Hematopoietic multipotent progenitor cell treated with erythropoietin and hydrocortisone succinate and interleukin-3 and kit ligand, for 6 days (in vitro differentiated cells): ENCODE measurements at regions not wholly inside any gene's neighbourhood (a gene's known extent, or its start where the extent isn't known, plus 50 kb on each side); places are given as distances from the start of the nearest gene placed in this dataset.

Experiments used
- DNase-seq: peaks from one replicate; pipeline ENCODE4 v3.0.0-alpha.2; 2015

DNA sequence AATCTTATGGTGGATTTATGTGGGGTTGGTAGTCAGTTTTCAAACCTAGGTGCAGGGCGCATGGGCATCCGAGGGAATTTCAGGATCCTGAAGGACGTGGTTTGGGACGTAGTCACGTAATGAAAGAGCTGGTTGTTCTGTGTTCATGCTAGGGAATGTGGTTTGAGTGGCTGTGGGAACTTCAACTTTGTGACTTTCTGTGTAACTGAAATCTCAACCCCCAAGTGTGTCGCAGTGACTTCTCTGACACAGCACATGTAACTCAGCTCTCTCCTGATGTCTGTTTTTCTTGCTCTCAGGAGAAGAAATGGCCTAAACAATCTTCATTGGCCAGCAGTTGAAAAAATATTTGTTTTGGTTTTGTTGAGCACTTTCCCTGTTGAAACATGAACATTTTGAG, 199.0 kb downstream of the PTEN start:
- DNase-seq: no peak

DNA sequence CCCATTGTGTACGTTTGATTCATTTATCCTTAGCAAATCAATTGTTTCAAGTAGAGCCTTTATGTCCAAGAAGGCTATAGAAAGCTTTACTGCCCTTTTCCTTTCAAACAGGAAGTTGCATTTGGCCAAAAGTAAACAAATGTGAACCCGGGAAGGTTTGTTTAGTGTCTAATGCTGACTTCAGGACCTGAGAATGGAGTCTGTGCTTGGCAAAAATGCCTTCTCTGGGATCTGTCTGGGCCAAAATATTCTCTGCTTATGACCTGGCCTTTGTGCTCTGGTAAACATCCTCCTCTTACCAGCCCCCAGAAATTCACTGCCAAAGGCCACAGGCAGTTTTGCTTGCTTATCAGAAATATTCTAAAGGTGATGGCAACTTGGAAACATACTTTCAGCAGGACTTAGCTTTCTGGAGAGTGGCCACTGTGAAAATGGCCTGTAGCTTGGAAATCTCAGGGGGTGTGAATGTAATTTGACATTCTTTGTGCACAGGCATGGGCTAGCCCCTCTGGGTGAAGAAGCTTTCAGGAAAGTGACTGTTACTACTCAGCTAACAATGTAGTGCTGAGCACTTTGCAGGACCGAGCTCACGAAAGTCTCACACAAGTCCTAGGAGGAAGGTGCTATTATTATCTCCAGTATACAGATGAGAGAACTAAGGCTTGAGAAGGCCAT, 199.5 kb downstream of the PTEN start:
- no peak for DNase-seq

DNA sequence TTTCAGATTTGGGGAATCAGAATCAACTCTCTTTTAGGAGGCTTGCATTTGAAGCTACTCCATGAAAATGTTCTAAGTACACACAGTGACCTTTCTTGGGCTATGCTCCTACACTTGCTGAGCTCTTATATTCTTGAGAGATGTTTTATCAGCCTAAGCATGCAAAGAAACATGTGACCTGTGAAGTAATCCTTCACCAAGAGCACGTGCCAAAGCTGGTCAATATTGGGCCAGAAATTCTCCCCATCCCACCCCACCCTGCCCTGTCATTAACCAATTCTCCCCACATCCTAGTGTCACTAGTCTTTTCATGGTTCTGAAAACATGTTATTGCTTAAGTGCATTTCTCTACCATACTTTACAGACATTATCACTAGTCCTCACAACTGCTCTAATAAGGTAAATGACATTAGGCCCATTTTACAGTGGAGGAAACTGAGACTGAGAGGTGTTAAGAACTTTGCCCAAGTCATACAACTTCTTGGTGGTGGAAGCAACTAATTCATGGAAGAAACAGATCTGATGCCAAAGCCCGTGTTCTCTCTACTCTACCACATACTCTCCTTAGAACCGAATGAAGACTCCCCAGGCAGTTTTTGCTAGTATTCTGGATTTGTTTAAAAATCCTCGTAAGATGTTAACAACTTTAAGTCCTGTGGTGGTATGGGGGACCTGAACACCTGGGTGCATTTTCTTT, 200.6 kb downstream of the PTEN start:
- DNase-seq: no peak

GRCh38 chr10:88064608-88065382, 201.4 kb downstream of the PTEN start:
- DNase-seq: peak; percentile 70

DNA sequence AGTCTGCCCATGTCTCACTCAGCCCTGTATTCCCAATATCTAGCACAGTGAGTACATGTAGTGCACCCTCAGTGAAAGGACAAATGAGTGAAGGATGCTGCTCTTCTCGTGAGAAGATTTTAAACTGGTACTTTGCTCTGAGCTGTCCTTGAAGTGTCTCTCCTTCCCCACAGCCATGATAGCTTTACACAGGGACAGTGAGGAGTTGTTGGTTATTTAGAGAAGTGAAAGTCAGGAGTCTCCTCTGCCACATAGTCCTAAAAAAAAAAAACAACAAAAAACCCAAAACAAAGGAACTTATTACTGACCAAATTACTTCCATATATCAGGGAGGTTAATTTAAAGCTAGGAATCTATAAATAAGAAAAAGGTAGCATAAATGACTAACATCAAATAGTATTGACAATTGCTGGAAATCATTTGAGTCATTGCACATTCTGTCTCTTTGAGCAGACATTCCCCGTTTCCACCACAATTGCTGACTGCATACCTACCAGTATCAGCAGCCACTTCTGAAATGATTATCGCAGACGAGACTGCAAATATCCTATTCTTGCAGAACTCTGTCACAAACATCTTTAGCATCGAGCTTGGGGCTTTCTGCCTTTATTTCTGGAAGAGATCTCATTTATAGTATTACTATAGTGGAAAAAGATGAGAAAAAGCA, 202.1 kb downstream of the PTEN start:
- DNase-seq: no peak

GRCh38 chr10:88066319-88066718, 202.9 kb downstream of the PTEN start:
- no peak for DNase-seq

- DNase-seq: peak; percentile 53
Observed at GRCh38 chr10:88066876-88067275, 203.5 kb downstream of the PTEN start.

DNA sequence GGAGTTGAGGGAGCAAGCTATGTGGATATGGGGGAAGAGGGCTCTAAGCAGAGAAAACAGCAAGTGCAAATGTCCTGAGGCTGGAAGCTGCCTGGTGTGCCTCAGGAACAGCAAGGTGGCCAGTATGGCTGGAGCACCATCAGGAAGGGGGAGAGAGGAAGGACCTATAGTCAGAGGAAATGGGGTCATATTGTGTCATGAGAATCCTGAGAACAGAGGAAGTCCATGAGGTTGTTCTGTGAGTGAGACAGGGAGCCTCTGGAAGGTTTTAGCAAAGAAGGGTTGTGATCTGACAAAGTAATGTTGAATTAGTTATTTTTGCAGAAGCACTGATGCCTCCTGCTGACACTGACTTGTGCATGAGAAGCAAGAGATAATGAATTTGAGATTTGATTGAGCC, 204.3 kb downstream of the PTEN start:
- DNase-seq: no peak

DNA sequence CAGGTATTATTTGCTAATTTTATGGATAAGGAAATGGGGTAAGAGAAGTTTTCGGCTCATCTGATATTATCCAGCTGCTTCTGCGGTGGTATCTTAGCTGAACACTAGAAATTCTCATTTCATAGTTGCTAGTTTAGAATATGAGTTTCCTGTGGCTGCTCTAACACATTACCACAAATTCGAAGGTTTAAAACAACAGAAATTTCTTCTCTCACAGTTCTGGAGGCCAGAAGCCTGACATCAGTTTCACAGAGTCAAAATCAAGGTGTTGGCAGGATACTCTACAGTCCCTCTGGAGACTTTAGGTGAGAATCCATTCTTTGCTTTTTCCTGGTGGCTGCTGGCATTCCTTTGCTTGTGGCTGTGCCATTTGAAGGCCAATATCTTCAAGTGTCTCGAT, 205.9 kb downstream of the PTEN start:
- no peak for DNase-seq

DNA sequence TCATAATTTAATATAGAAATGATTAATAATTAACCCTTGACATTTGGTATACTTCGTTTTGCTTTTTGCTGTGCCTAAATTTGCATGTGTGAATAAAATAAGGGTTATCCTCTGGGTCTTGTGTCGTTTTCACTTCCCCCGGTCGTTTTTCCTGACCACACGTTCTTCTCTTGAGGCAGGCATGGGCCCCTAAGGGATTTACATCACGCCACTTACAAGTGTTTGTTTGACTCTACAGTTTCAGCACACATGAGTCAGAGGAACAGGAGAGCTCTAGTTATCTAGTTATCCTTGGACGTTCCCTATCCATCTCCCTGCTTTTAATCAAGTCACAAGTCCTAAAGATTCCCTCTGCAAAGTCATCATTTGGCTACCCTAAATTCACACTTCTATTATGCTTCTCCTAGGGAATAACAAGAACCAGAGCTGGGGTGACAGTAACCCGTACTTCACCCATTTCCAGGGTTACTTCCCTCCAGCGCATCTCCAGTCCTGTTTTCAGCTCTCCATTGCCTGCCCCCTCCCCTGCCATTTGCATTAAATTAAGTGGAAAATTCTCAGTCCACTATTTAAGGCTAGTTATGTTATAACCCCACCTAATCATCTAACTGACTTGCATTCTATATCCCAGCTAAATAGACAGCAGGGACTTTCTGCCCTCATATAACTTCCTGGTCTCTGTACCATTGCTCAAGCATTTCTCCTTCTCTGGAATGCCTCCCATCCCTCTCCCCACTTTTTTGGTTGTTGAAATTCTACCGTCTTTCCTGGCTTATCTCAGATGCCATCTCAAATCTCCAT, 206.9 kb downstream of the PTEN start:
- no peak for DNase-seq

- DNase-seq: no peak
Observed at GRCh38 chr10:88071879-88072278, 208.5 kb downstream of the PTEN start.

DNA sequence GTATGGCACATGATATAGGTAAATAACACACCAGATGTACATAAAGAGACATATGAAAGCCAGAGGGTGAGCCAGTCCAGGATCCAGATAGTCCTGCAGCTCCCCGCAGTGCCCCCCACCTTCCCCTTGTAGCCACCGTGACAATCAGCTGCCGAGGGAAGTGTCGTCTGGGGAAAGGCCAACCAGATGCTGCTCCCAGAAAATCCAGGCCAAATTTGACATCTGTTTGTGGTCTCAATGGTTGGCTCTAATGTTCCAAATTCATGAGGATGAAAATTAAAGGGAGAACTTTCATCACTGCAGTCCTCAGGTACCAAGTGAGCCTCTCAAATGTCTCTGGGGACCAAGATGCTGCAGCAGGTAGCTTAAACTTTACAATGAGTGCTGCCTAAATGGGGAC, 210.3 kb downstream of the PTEN start:
- DNase-seq: no peak

DNA sequence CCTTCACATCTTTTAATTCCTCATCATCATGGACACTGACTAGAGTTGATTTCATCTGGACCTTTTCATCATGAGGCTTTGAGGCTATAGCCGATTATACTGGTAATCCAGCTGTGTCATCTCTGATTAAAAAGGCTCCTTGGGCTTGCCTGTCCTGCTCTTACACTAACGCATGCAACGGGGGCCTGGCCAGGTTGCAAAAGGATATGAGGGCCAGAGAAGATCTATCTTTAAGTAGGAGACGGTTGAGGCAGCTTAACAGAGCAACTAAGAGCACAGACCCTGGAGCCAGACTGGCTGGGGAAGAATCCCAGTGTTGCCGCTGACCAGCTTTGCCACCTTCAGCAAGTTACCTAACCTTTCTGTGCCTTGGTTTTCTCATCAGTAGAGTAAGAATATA, 211.5 kb downstream of the PTEN start:
- DNase-seq: no peak

GRCh38 chr10:88076027-88076880, 212.8 kb downstream of the PTEN start:
- no peak for DNase-seq

DNA sequence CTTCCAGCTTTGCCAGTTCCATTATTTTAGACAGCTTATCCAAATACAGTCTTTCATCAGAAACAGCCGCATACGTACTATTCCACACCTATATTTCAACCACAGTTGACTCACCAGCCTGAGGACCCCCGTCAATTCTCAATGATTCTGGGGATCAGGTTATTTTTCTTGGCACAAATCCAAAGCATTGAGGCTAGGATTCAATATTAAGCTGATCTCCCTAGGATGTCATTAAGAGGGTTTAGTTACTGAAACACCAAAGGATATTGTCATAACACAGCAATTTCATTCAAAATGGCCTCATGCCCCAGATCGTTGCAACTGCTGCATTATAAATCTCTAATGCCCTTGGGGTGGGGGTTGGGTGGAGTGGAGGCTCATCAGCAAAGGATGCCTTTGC, 214.6 kb downstream of the PTEN start:
- no peak for DNase-seq

DNA sequence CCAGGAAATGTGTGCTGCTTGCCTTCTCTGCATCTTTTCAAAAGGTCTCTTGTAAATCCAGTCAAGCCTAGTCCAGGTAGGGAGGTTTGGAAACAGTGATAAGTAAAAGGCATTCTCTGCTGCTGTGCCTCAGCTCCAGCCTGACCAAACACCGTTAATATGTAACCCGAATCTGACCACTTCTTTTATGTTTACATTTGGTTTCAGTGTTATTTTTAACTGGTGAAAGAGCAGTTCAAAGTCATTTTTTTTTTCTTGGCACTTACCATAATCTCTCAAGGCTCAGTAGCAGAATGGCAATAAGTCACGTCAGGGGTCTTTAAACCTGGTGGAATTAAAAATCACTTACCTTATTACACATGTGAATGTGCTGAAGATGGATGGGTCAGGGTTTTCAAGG, 216.8 kb downstream of the PTEN start:
- no peak for DNase-seq

DNA sequence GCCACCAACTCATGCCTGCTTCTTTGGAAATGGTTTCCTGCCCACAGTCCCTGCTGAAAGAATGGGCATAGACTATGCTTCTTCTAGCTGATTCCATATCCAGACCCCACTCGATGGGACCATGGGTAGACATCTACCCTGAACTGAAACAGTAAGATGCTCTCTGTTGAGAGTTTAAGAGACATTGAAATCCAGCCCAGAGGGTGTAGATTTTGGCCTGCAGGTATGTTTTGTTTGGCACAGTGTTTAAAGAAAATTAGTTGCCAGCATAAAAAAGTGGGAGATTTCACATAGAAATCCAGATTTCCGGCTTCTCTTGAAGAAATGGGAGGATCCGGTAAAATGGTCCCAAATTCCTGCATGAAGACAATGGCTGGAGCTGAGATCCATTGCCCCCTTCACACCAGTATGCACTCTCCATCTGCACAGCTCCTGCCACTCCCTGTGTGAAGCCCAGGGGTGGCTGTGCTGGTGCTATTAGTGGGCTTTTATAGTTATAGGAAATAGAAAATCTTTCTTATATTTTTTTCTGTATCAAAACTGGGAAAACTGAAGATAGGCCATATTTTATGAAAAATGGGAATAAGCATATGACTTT, 218.1 kb downstream of the PTEN start:
- no peak for DNase-seq

GRCh38 chr10:88082391-88082790, 219.0 kb downstream of the PTEN start:
- DNase-seq: no peak

- DNase-seq: peak; percentile 48
Observed at GRCh38 chr10:88082806-88083596, 219.6 kb downstream of the PTEN start.

DNA sequence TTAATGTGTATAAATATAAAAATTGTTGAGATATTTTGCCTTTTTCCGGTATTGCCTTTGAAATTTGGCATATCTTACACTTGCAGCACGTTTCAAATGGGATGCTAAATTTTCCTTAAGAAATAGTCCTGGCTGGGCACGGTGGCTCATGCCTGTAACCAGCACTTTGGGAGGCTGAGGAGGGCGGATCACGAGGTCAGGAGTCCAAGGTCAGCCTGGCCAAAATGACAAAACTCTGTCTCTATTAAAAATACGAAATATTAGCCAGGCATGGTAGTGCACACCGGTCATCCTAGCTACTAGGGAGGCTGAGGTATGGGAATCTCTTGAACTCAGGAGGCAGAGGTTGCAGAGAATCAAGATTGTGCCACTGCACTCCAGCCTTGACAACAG, 220.2 kb downstream of the PTEN start:
- DNase-seq: no peak
